ENCODE measurements at regions not wholly inside any gene's neighbourhood (a gene's known extent, or its start where the extent isn't known, plus 50 kb on each side); places are given as distances from the start of the nearest gene placed in this dataset.

DNA sequence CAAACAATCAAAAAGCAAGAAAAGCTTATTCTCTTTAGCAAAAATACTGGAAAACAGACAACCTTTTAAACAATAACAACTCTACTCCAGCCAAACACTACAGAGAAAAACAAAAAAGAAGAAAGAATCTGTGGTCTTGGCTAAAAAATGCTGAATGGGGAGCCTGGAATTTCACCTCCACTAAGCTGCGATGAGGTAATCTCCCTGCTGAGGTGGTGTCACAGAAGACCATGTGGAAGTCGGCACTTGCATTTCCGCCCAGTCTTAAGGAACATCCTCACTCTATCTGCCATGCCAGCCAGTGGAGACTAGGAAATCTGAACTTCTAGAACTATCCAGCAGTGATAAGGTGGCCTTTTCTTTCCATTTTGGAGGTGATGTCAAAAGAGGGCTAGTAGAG lies 1026.8 kb upstream of the EPHA7 start:
- no peak for TF ChIP-seq POLR2A (IDR thresholded peaks at IDR 0.05; ENCODE audit: low read depth, low read length)
- TF ChIP-seq, protein P1, sequence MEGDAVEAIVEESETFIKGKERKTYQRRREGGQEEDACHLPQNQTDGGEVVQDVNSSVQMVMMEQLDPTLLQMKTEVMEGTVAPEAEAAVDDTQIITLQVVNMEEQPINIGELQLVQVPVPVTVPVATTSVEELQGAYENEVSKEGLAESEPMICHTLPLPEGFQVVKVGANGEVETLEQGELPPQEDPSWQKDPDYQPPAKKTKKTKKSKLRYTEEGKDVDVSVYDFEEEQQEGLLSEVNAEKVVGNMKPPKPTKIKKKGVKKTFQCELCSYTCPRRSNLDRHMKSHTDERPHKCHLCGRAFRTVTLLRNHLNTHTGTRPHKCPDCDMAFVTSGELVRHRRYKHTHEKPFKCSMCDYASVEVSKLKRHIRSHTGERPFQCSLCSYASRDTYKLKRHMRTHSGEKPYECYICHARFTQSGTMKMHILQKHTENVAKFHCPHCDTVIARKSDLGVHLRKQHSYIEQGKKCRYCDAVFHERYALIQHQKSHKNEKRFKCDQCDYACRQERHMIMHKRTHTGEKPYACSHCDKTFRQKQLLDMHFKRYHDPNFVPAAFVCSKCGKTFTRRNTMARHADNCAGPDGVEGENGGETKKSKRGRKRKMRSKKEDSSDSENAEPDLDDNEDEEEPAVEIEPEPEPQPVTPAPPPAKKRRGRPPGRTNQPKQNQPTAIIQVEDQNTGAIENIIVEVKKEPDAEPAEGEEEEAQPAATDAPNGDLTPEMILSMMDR (IDR thresholded peaks at IDR 0.05; ENCODE audit: extremely low read depth in 1 of 2, insufficient read depth in 1 of 2, low read depth in 1 of 2, low read length in 2 of 2): no peak
- no peak for TF ChIP-seq EZH2 (IDR thresholded peaks at IDR 0.05; ENCODE audit: borderline replicate concordance, low read depth, low read length, severe bottlenecking)
- TF ChIP-seq JUN (IDR thresholded peaks at IDR 0.05; ENCODE audit: borderline replicate concordance, insufficient read depth, insufficient read length, low read depth): no peak
- TF ChIP-seq, protein P2, sequence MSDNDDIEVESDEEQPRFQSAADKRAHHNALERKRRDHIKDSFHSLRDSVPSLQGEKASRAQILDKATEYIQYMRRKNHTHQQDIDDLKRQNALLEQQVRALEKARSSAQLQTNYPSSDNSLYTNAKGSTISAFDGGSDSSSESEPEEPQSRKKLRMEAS (IDR thresholded peaks at IDR 0.05; ENCODE audit: insufficient read depth, insufficient read length): no peak
- TF ChIP-seq POLR2AphosphoS5 (IDR thresholded peaks at IDR 0.05; ENCODE audit: insufficient read depth, low read depth, low read length): no peak
- TF ChIP-seq GATA2 (IDR thresholded peaks at IDR 0.05; ENCODE audit: insufficient read depth, insufficient read length, low read depth, low read length): no peak
- no peak for TF ChIP-seq MYC (IDR thresholded peaks at IDR 0.05; ENCODE audit: low read depth, low read length)
- TF ChIP-seq FOS (IDR thresholded peaks at IDR 0.05; ENCODE audit: borderline replicate concordance, insufficient read depth, low read length): no peak
